ENCODE measurements at regions not wholly inside any gene's neighbourhood (a gene's known extent, or its start where the extent isn't known, plus 50 kb on each side); places are given as distances from the start of the nearest gene placed in this dataset.
"Not testable (repeated sequence)": the region's sequence is repeated elsewhere in the genome, so short reads cannot be mapped to it uniquely, and the experiment has no call there.

DNA sequence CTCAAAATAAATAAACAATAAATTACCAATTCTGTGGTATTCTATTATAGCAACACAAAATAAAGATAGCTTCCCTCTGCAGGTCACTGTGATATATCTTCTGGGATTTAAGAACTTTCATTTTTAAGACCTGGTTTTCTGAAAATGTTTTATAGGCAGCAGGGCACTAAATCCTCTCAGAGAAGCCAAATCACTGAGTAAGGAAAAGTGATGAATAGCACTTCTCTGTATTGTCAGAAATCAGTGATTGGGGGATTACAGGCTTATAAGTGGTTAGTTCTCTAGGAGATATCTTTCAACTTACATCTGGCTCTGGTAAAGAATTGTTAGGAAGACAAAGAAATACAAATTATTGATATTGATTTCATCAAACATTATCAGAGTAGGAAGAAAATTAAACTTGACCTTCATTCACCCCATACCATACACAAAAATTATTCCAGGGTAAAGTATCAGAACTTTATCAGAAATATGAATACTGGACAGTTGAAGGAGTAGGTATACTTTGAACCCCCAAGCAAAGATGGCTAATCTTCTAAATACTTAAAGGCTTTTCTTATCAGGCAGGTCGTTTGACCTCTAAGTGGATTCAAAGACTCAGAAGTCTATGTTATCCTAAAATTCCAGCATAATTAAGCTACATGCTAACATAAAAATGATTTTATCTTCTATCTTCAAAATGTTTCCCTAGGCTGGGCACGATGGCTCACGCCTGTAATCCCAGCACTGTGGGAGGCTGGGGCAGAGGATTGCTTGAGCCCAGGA is 81.6 kb upstream of the USP9X start:
- DNase-seq: no peak

DNA sequence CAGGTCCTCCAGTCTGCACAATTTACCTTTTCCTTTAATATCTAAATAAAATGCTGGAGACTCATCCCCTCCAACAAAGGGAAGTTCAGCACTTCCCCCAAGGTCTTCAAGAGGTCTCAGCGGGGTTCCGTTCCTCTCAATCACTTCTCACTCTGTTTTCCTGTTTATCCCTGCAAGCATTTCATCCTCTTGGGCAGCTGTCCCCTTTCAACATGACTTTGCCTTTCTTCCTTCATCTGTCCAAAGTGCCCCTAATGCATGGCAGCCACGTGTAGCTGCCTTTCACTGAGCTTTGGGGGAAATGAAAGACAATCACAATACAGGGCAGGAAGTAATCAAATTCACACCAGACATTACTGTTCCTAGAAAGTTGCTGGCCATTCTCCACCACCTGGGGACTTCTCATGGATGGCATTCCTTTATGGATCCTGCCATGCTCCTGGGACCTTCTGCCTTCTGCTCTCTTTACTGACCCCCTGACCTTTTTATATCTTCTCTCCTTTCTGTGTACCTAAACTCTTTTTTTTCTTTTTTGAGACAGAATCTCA is 79.7 kb upstream of the USP9X start:
- DNase-seq: no peak

DNA sequence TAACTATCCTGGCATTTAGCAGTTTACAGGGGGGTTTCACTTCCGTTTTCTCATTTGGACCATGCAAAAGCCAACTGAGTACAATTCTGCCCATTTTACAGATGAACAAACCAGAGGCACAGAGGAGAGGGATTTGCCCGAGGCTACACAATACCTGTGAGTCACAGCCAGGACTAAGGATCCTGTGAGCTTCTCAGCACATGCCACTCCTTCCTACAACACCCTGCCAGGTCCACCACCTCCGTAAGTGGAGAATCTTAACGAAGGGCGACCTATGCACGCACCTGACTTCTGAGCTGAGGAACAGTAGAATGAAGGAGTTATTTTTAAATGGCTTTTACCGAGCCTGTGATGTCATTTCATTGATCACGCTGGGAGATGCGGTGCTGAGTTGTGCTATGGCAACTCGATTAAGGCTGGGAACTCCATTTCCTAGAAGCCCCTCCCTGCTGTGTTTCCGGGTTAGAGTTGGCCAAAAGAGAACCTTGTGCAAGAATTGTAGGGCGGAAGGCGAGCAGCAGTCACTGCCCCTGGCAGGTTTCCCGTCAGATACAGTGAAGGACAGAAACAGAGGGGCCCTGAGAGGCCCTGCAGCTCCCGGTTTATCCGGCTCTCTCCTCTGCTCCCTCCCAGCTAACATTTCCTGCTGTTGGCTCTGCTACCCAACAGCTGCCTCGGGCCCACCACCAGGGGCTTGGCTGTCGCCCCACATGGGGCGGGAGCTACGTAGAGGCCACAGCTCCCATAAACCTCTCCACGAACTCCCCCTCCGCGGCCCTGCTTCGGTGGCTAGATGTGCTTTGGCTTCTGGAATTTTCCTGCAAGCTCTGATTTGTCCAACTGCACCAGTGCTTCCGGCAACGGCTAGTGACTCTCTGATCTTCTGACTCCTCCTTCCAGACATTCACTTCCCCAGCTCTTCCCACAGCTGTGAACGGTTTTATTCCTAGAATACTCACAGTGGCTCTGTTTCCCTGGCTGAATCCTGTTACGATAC is 75.1 kb upstream of the USP9X start:
- DNase-seq: peak; percentile 78

DNA sequence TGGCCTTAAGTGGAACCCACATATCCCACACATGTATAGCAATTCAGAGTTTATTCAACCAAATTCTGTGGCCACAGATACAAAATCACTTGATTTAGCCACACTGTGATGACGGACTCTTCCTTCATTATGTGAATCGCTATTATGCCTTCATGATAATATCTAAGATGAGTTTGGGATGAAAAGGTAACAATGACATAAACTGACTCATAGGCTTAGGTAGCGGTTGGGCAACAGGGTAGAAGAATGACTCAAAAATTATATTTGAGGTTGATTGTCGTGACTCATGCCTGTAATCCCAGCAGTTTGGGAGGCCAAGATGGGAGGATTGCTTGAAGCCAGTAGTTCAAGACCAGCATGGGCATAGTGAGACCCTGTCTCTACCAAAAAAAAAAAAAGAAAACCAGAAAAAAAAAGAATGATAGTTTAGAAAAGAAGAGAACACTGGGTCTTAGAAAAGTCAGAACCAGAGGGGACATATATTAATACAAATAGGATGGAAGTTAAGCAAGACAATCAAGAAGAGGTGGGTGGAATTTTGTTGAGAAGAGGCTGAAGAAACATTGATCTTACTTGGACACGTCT is 70.4 kb upstream of the USP9X start:
- DNase-seq: no peak

DNA sequence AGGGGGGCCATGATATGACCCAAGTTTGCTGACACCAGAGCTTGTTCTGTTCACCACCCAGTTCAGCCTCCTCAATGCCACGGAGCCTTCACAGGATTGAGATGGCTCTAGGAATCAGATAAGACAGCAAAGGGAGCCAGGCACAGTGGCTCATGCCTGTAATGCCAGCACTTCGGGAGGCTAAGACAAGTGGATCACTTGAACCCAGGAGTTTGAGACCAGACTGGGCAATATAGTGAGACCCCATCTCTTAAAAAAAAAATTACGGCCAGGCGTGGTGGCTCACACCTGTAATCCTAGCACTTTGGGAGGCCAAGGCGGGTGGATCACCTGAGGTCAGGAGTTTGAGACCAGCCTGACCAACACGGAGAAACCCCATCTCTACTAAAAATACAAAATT is 67.5 kb upstream of the USP9X start:
- not testable (repeated sequence) for DNase-seq

DNA sequence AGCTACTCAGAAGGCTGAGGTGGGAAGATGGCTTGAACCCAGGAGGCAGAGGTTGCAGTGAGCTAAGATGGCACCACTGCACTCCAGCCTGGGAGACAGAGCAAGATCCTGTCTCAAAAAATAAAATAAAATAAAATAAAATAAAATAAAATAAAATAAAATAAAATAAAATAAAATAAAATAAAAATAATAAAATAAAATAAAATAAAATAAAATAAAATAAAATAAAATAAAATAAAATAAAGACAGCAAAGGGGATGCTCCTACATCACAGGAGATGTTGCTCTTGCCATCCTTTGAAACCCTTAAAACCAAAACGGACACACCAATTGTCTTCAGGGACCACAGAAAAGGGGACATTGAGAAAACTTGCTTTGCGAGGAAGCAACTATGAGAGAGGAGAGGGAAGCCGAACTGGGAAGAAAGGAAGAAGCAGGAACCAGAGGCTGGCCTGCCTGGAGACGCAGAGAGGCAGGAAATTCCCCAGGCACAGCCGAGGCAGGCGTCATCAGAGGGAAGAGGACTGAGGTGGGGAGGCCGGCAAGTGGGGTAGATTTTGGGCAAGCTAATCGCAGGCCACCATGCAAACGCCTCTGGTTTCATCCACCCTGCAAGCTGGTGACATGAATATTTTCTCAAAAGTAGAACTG is 66.7 kb upstream of the USP9X start:
- DNase-seq: not testable (repeated sequence)

DNA sequence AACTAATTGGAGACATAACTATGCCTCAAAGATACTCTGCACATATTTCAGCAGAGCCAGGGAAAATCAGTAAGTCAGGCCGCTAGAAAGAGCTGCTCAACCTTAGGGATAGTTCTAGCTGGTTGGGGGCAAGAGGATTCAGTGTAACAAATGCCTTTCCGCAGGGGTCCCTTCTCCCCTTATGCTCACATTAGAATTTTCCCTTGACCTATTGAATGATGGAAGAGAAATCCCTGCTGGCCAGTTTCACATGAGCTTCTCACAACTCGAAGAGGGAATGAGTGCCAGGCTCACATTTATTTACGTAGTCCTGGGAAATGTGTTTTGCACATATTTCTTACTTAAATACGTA is 66.2 kb upstream of the USP9X start:
- no peak for DNase-seq

DNA sequence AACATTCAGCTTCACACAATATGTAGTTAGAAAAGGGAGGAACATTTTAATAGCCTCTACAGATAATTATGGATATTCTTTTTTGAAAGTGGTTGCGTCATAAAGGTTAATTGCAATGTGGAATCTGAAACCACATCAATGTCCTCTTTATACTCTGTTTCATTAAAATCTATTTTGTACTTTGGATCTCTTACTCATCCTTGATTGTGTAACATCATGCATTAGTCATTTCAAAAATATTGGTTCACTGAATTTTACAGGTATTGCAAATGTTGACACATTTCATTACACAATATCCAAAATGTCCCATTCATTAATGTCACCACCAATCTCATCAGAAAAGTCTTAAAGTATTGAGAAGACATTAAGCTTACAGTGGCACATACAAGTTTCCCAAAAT is 62.7 kb upstream of the USP9X start:
- no peak for DNase-seq

DNA sequence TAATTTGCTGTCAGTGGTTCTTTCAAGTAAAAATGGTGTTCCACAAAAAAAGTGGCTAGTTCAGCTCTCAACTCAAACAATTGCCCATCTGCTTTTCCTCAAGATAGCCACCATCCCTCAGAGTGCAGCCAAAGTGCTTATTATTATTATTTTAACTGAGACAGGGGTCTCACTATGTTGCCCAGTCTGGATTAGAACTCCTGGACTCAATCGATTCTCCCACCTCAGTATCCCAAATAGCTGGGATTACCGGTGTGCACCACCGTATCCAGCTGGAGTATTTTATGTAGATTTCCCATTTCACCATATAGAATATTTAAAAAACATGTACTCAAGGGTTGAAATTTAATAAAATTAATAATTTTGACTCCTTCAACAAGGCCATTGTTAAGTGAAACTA is 62.1 kb upstream of the USP9X start:
- no peak for DNase-seq

DNA sequence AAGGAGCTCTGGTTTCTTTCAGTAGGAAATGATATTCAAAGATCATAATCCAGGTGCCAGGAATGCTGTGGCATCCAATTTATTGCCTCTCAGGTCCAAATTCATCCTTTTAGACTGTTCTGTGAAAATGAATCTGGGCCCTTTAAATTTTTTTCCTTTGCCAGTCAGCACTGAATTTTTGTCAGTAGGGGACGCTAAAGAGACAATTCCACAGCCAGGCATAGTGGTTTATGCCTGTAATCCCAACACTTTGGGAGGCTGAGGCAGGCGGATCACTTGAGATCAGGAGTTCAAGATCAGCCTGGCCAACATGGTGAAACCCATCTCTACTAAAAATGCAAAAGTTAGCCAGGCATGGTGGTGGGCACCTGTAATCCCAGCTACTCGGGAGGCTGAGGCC is 60.9 kb upstream of the USP9X start:
- not testable (repeated sequence) for DNase-seq

DNA sequence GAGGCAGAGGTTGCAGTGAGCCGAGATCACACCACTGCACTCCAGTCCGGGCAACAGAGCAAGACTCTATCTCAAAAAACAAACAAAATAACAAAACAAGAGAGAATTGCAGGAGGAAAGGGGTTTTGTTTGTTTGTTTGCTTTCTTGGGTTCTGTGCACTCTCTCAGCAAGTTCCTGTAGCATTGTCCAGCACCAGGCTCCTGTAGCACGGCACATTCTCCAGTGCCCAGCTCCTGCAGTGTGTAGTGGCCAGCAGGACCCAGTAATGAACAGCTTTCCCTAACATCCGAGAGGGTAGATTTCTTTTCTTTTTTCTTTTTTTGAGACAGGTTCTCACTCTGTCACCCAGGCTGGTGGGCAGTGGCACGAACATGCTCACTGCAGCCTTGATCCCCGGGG is 60.5 kb upstream of the USP9X start:
- DNase-seq: no peak

DNA sequence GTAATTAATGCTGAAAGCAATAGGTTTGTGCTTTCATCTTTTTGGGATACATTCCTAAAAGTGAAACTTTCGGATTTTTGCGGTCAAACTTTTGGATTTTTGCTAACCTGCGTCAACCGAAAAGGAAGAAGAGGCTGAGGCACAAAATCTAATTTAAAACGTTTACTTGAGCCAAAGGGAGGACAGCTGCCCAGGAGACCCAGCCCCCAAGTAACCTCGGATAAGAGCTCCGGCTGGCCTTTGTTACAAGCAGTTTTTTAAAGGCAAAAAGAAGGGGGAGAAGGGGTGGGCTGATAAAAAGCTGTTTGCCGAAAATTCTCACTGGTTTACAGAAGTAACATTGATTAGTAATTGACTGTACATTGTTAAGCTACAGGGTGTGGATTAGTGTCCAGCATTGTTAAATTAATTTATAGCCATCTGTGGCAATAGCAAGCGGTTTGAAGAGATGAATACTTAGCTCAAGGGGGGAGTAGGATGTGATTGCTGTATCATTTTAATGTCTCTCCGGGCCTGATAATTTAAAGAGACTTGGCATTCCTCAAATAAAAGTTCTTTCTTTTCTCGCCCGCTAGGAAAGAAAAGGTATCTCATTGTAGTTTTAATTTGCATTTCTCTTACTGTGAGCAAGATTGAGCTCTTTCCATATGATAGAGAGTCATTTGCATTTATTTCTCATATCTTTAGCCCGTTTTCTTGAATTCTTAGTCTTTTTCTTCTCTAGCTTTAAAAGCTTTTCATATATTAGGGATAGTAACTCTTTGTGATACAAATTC is 59.1 kb upstream of the USP9X start:
- no peak for DNase-seq

DNA sequence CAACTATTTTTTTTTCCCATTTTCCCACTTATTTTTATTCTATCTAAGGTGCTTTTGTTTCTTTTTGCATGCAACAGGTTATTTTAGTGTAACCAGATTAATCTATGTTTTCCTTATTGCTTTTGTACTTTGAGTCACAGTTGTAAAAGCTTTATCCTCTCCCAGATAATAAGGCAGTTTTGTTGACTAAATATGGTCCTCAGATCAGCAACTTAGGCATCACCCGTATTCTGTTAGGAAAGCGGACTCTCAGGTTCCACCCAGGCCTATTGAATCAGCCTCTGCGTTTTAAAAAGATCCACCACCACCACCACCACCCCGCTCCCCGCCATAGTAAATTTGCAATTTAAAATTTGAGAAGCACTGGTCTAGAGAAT is 58.6 kb upstream of the USP9X start:
- no peak for DNase-seq

DNA sequence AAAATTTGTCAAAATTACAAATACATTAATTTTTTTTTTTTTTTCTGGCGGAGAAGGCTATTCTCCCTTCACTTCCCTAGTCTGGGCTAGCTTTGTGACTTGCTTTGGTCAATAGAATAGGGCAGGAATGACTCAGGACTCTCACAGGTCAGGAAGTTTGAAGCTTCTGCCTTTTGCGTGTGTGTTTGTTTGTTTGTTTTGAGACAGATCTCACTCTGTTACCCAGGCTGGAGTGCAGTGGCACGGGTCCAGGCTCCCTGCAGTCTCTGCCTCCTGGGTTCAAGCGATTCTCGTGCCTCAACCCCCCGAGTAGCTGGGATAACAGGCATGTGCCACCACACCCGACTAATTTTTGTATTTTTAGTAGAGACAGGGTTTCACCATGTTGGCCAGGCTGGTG is 55.9 kb upstream of the USP9X start:
- DNase-seq: no peak

DNA sequence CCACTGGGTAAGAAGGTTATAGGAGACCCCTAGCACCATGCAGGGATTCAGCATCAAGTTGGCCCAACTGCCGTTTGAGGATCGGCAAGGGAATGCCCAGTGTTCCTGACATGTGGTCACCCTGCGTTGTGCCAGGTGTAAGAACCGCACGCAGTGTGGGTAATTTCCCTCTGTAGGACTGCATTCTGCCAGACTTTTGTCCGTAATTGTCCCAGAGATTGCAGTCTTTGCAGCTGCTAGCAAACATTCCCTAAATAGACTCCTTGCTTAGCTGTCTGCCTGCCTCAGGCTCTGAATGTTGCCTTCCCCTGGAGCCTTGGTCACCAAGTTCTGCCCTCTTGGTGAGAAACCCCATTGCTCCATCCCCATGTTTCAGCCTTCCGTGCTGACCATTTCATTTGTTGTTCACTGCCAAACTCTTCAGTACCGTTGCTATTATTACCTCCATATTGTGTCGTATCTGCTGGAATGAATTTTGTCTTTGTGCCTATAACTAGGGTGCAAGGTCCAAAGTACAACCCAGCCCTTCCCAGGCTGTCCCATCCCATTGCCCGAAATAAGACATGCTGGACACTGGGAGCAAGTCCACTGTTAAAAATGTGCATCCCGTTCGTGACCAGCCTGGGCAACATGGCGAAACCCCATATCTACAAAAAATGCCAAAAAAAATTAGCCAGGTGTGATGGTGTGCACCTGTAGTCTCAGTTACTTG is 53.8 kb upstream of the USP9X start:
- no peak for DNase-seq

DNA sequence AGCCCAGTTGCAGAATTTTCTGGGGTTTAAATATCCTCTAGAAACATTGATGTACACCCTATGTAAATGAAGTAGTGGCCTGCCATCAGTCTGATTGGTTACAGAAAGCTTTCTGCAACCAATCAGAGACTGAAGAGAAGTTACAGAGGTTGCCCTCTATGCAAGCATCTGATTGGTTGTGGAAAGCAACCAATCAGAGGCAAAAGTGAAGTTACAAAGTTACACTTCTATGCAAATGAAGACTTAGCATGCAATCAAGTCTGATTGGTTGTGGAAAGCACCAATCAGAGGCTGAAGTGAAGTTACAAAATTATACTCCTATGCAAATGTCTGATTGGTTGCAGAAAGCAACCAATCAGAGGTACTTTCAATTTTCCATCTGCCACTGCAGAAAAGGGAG is 51.9 kb upstream of the USP9X start:
- no peak for DNase-seq

DNA sequence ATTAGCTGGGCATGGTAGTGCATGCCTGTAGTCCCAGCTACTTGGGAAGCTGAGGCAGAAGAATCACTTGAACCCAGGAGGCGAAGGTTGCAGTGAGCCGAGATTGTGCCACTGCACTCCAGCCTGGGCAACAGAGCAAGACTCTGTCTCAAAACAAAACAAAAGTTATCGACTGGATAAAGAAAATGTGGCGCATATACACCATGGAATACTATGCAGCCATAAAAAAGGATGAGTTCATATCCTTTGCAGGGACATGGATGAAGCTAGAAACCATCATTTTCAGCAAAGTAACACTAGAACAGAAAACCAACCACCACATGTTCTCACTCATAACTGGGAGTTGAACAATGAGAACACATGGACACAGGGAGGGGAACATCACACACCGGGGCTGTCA is 50.3 kb upstream of the USP9X start:
- not testable (repeated sequence) for DNase-seq
